NCI-H146 treated with DMSO at 0.1 percent for 48 hours (cell line): ENCODE measurements at regions not wholly inside any gene's neighbourhood (a gene's known extent, or its start where the extent isn't known, plus 50 kb on each side); places are given as distances from the start of the nearest gene placed in this dataset.
"Not testable (repeated sequence)": the region's sequence is repeated elsewhere in the genome, so short reads cannot be mapped to it uniquely, and the experiment has no call there.

ENCODE experiments used
- DNase-seq: peaks from one replicate; lab custom pipeline; 2025; ENCODE audit not compliant: unreplicated experiment; lab: John Stamatoyannopoulos, UW

DNA sequence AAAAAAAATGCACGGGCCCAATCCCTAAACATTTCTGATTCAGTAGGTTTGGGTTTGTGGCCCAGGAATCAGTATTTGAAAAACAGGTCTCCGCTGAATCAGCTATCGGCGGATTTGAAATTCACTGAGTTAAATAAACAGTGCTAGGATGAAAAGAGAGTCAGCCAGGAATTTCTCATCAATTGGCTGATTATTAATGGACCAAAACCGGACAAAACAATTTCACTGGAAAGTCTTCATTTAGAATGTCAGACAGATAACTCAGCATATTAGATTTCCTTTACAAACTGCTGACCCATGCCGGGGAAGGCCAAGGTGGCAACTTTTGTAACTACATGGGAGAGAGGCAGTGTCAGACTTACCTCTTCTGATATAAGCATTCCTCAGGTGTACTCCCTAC is 99.4 kb upstream of the LSM6 start:
- no peak for DNase-seq

GRCh38 chr4:146073517-146073916 is 102.0 kb upstream of the LSM6 start:
- no peak for DNase-seq

- DNase-seq, result no peak
Measured at GRCh38 chr4:146072376-146072775, 103.1 kb upstream of the LSM6 start.

- DNase-seq, result no peak
Measured at GRCh38 chr4:146071390-146071789, 104.1 kb upstream of the LSM6 start.

DNA sequence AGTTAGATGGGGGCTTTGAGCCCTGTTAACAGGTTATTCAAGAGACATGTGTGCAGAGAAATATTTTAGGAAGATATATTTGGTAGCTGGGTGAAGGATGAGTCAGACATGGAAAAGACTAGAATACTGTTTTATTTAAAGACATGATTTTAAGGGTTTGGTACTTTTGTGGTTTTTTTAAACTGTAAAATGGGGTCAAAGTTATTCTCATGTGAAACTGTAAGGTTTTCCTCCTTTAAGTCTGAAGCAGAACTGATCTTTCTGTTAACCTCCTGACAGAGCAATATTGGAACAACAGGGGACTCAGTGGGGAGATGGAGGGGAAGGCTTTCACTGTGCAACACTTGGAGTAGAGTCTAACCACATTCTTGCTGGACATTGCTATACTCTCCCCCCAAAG is 112.4 kb upstream of the LSM6 start:
- DNase-seq, result no peak

GRCh38 chr4:146062340-146062739 is 113.2 kb upstream of the LSM6 start:
- DNase-seq, result no peak

- DNase-seq, result no peak
Measured at GRCh38 chr4:146061610-146062334, 113.7 kb upstream of the LSM6 start.

DNA sequence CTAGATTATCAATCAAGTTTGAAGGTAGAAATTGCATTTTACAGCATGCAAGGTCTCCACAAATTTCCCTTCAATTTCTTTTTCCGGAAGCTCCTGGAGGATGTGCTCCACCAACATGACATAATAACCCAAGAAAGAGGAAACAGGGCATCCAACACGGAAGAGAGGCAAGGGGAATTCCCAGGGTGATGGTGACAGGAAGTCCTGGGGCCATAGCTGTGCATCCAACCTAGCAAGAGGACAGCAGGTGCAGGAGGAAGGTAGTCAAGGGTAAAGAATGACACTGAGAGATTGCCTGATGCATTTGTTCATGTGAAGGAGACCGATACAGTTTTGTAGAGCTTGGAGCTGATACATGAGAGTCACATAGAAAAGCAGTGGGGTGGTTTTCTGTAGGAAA is 115.7 kb upstream of the LSM6 start:
- DNase-seq, result no peak

DNA sequence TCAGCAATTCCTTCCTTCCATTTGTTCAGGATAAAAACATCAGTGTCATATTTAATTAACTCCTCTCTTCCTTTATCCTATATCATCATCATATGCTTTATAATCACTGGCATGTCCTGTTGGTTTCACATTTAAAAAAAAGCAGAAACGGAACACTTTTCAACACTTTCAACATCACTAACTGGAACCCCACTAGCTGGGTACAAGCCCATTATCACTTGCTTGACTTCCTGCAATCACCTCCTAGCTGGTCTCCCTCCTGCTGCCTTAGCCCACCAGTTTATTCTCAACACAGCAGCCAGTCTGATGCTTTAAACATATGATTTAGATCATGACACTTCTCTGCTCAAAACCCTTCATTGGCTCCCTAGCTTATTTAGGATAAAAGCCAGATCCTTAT is 116.4 kb upstream of the LSM6 start:
- no peak for DNase-seq

- no peak for DNase-seq
Measured at GRCh38 chr4:146058531-146058930, 117.0 kb upstream of the LSM6 start.

GRCh38 chr4:146054676-146055075 is 116.1 kb upstream of the ZNF827 start:
- DNase-seq, result no peak

- no peak for DNase-seq
Measured at GRCh38 chr4:146053891-146054290, 115.3 kb upstream of the ZNF827 start.

DNA sequence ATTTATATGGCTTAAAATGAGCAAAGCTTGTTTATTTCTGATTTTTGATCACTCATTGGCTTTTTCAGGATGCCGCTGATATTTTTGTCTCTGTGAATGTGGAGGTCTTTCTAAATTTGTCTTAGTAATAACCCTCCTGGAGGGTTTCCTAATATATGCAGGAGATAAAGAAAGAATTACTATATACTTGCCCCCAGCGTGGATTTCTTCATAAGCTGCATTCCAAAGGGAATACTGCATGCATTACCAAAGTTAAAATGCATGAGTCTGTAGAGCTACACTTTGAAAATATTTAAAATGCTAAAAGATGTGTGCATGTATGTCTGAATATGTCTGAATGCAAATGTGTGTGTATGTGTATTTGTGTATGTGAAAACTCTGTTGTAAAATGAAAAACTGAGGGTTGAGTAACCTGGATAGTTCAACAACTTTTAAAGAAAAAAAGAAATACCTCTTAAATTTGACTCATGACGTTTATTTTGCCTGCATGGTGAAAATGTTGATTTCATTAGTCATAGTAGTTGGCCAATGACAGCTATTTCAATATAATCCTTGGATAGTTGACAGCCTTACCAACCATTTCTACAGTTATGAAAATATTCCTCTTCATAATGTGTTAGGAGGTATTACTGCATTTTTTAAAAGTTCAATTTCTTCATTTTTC is 113.2 kb upstream of the ZNF827 start:
- DNase-seq, result no peak

GRCh38 chr4:146051223-146051622 is 112.6 kb upstream of the ZNF827 start:
- no peak for DNase-seq

GRCh38 chr4:146049802-146050201 is 111.2 kb upstream of the ZNF827 start:
- no peak for DNase-seq

GRCh38 chr4:146047768-146048167 is 109.1 kb upstream of the ZNF827 start:
- not testable (repeated sequence) for DNase-seq

GRCh38 chr4:146041139-146042004 is 102.7 kb upstream of the ZNF827 start:
- no peak for DNase-seq

GRCh38 chr4:146040623-146041022 is 102.0 kb upstream of the ZNF827 start:
- DNase-seq, result no peak

GRCh38 chr4:146033149-146033548 is 94.5 kb upstream of the ZNF827 start:
- peak; percentile 4 for DNase-seq

DNA sequence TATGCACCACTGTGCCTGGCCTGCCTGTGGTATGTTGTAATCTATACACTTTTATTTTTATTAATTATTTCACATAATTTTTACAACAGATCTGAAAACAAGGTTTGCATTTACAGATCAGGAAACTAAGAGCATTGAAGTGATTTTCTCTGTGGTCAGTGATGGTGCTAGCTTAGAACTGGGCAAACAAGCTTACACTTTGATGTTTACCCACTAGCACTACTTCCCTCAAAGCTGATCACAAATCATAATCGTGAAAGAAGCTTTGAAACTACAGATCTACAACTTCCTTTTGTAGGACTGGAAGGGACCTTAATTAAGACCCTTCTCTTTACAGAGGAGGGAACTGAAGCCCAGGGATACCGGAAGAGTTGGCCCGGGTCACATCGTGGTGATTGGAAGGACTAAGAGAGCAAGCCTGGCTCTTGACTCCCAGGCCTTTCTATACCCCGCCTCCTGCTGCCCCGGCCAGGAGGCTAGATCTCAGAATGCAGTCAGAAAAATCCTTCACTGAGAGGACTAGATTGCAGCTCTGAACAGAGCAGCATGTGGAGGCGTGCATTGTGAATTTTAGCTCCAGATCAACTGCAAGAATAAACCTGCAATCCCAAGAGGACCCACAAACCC is 93.7 kb upstream of the ZNF827 start:
- DNase-seq, result no peak

DNA sequence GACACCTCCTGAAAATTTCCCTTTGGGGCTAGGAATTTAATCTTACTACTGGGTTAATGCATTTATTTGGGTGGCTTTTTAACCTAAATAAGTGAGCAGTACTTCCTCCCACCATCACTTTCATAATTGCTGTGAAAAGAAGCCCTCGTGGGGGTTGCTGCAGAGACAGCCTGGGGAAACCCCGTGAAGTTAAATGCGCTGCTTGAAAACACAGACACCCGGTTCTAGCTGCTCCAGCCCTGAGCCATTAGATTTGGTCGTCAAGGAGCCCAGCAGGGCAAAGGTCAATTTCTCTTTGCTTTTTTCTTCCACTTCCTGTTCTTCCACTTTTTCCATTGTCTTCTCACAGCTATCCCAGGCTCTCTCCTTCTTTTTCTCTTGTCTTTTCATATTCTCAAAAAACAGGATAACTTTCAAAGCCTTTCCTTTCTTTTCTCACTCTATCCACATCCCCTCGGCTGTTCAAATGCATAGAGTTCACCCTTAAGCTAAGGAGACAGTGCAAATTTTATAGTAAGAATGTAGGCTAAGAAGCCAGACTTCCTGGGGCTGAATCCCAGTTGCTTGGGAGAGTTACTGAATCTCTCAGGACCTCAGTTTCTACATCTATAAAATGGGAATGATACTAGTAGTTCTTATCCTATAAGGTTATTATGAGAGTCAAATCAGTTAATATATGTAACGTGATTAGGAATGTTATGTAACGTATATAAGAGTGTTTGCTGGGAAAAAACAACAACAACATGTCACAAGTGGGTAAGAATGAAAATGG is 91.5 kb upstream of the ZNF827 start:
- no peak for DNase-seq
